HG03097 (cell line): ENCODE measurements at regions not wholly inside any gene's neighbourhood (a gene's known extent, or its start where the extent isn't known, plus 50 kb on each side); places are given as distances from the start of the nearest gene placed in this dataset.

Source experiments
- ATAC-seq: cut with Tn5 transposase; IDR thresholded peaks from one replicate; pipeline ENCODE4 v1.9.1; 2021; ENCODE audit not compliant: unreplicated experiment, low FRiP score

DNA sequence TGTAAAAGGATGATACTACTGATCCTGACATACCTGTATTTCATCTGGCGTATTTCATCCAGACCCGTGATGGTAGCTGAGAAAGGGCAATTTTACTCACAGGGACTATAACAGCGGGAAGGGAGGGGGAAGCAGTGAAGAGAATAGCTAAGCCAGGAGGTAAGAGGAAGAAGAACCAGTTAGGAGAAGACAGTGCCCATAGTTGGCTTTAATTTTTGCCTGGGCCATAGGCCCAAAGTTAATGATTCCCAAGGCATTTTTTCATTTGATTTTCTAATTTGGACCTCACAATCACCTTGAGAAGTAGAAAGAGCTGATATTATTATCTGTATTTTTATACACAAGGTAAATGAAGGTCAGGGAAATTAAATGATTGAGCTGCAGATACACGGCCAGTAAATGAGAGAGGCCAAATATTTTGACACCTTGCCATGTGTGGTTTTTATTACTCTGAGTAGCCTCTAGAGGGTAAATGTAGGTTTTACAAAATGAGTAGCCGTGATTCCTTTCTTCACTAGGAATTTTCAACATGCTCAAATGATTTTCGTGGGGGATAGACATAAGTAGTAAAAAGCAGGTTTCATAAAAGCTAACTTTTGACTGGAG, 382.2 kb downstream of the FUT8 start:
- no peak for ATAC-seq

DNA sequence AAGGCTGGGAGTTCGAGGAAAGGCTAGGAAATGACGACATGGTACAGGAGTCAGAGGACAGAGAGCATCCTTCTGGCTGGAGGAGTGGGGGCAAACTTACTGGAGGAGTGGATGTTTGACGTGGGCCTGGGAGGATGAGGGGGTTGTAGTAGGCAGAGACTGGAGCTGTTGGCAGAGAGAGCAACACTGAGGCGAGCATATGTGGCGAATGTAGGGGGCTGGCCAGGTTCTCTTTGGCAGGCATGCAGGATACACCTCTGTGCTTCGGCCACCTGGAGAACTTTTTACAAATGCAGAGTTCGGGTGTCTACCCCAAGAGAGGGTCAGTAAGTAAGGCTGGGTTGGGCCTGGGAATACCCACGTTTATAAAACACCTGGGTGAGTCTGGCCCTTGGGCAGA, 385.7 kb downstream of the FUT8 start:
- no peak for ATAC-seq

DNA sequence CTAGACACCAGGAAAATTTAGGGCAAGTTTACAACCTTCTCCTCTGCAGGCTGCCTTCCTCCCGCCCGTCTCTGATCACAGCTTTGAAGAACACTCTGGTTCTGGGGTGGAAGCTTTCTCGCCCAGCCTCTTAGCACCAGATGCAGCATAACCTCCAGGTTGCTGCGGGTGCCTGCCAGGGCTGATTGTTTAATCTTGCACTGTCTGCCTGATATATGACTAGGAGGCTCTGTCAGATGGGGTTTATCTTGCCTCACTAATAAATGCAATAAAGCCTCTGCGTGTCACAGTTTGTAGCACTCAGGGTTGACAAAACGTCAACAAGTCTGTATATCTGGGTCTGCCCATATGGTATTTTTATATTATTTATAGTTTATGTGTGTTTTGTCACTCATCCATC, 388.2 kb downstream of the FUT8 start:
- ATAC-seq: no peak

DNA sequence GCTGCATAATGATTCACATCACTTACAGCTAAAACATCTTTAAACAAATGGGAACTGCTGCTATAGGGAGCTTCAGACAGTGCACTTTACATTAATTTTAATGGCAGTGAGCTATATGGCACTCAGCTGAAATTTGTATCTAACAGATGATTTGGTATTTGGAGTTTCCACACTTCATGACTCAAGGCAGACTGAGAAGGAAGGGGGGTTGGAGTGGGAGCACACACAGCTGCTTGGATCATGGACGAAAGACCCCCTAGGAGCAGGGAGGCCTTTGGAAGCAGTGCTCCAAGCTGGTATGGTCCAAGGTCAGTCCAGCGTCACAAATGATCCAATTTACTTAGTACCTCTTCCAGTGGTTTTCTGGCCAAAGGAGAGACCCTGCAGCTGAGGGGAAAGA, 389.7 kb downstream of the FUT8 start:
- no peak for ATAC-seq

DNA sequence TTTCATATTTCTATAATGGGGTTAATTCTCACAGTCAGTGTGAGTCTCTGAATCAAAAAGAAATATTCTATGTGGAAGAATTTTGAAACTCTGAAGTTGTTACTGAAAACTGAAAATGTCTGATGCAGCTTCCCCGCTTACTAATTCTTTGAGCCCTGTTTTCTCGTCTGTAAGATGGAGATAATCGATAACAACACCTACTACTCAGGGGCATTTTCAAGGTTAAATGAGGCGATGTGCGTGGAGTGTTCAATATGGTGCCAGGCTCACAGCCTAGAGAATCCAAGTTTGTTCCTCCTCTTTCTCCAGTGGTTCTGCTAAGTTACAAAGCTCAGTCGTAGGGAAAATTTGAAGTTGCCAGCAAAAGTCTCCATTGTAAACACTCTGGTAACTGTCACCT, 391.4 kb downstream of the FUT8 start:
- ATAC-seq: no peak

DNA sequence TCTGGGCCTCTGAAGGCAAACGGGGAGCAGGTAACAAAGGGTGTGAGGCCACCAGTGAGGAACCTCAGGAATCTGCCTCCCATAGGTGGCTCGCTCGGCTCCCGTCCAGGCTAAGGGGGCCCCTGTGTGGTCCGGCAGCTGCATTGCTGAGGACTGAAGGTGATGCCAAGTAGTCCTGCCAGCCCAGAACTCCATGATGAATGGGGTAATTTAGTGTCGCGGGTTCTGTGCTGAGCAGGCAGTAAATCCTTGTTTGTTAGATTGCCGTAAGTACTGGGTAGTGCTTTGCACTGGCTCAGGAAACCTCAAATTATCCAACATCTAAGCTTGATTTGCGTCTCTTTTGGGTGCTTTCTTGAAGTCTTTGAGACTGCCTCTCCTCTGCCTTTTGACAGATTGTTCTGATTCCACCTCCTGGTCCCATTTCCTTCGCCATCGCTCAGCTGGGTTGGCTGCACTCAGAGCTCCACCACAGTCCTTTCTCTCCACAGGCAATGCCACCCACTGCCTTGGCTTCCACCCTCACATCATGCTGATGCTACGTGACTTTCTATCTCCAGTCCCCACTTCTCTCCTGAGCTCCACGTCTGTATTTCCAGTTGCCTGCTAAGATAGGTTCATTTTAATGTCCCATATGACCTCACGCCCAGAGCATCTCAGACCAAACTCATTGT, 392.0 kb downstream of the FUT8 start:
- ATAC-seq: no peak

DNA sequence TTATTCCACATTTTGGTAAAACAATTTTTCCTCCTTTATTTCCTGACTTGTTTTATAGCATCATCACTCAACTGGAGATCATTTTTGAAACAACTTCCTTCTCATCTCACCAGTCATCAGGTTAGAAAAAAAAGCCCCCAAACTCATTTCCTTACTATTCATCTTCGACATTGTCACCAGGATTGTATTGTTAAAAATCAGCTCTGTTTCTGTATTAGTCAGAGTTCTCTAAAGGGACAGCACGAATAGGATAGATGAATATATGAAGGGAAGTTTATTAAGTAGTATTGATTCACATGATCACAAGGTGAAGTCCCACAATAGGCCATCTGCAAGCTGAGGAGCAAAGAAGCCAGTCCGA, 392.6 kb downstream of the FUT8 start:
- ATAC-seq: no peak

DNA sequence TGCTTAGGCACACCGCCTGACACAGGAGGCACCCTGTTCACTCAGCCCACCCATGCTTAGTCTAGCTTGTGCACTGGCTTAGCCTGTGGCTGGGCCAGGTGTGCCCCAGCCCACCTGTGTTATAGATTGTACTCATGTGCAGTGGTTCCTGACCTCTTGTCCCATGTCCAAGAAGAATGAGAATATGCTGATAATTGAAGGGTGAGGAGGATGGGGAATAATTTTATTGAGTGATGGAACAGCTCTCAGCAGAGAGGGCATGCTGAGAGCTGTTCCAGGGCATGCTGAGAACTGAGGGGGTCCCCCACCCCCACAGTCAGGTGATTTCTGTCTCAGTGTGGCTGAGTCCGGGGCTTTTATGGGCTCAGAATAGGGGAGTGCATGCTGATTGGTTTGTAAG, 395.9 kb downstream of the FUT8 start:
- ATAC-seq: no peak

DNA sequence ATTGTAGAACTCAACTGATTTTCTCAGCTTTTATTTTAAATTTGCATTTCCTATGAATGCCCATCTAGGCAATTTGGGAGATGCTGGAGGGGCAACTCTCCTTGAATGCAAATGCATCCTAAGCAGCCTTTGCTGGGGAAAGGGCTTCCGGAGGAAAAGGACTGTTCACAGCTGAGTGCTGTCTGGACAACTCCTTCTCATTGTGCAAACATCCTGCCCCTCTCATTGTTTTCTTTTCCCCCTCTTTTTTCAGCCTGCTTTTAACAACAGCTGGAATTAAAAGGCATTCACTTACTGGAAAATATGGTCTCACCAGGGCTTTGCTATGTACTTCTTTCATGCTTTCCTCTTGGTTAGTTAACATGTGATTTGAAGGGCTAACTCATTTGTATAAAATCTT, 397.8 kb downstream of the FUT8 start:
- no peak for ATAC-seq

DNA sequence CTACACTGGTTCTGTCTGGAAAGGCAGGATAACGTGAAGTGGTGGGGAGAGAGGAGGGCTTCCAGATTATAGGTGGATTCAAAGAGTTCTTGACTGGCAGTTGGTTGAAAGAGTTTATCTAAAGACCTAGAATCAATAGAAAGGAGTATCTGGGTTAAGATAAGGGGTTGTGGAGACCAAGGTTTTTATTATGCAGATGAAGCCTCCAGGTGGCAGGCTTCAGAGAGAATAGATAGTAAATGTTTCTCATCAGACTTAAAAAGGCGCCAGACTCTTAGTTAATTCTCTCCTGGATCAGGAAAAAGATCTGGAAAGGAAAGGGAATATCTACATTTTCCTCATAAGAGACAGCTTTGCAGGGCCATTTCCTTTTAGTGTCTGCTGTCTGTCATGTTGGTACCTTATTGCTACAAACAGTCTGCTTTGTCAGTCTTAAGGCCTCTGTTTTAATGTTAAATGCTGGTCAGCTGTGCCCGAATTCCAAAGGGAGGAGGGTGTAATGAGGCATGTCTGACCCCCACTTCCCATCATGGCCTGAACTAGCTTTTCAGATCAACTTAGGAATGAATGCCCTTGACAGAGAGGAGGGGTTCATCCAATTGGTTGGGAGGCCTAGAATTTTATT, 401.3 kb downstream of the FUT8 start:
- ATAC-seq: no peak

DNA sequence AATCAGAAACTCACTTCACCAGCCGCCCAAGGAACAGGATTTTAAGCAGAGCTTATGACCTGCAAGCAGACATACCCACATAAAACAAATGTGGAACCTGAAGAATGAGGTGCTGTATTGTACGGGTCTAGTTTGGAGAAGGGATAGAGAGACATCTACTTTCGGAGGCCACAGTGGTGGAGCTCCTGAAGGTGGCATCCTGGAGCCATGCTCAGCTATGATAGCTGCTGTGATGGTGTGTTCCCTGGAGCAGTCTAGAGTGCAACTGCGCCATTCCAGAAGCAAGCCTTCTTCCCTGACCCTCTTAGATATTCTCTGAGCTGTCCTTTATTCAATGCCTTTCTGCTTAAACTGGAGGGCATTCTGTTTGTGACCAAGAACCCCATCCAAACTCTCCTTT, 402.6 kb downstream of the FUT8 start:
- ATAC-seq: no peak

DNA sequence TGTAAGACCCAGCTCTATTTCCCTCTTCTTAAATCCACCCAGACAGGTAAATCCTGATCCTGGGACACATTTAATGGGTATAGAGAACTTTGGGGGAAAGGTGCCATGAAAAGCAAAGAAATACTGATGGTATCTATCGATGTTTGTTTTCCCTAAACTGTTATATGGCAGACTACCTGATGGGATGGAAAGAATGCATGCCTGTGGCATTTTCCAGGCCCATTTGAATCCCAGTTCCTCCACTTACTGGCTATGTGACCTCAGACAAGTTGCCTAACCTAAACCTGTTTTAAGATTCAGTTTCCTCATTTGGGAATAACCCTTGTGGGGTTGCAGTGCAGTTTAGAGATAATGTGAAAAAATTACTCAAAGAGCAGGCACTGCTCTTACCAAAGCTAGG, 404.5 kb downstream of the FUT8 start:
- no peak for ATAC-seq

DNA sequence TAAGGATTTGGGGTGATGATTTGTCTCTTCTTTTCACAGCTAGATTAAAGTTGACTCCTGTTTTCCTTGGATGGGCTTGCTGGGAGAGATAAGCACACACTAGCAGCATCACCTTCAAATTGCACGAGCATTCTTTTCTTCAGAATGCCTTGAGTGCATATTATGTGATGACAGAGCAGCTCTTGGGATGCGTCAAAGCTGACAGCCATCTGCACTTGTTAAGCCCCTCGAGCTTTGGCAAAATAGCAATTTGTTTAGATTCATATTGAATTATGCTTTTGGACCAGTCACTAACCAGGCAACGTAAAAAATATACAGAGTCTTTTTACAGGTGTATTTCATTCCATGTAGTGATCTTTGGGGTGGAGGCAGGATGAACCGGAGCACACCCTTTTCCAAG, 407.0 kb downstream of the FUT8 start:
- no peak for ATAC-seq

DNA sequence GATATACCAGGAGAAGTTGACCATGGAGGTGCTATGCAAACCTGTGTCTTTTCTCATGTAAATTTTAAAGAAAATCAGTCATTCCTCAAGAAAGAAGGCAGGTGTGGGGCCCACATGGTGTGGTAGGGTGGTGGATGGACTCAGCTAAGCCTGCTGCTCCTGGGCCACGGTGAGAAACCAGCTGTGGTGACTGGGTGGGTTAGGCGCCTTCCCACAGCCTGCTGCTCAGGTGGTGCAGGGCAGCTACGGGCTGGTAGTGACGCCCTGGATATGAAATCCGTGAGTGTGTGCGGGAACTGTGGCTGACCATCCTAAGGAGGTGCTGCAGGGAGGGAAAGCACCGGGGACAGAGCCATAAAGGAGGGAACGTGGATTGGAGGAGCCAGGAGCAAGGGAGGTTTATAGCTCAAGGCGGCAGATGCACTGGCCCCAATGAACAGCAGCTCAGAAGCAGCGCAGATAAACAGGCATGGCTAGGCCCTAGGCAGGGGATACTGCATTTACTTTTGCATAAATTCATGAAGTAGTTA, 408.8 kb downstream of the FUT8 start:
- no peak for ATAC-seq

DNA sequence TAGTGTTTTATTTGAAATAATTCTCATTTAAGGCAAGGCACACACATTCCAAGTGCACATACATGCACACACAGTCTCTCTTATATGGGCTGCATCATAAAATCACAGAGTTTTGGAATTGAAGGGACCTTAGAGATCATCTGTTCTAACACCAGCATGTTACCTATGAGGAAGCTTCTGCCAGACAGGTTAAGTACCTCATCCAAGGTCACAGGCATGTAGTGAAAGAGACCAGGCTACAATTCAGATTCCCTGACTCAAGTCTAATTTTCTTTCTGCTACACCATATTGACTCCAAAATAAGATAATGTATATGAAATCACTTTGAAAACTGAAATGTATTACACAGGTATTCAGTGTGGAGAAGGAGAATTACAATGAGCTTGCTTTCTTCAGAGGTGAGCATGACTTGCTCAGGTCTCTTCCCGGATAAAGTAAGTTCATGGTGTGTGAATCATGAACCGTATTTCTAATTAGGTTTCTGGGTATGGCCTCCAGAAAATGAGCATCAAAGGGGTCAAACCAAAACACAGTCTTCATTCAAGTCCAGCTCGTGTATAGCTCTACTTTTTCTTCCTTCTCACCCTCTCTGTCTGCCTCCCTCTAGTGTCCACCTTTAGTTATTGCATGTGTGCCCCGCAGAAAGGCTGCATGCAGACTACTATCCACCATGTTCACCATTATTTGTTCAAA, 411.9 kb downstream of the FUT8 start:
- no peak for ATAC-seq

DNA sequence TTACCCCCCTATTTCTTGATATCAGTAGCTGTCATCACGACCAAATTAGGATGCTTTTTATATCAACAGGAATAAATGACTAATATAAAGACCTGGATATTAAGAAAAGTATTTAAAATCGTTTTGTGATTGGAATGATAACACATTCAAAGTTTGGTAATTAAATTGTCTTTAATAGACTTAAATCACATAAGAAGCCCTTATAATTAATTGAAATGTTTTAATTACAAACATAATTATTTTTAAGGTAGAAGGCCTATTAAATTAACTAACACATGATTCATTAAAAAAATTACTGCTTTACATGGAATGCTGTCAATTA, 412.4 kb downstream of the FUT8 start:
- ATAC-seq: no peak

DNA sequence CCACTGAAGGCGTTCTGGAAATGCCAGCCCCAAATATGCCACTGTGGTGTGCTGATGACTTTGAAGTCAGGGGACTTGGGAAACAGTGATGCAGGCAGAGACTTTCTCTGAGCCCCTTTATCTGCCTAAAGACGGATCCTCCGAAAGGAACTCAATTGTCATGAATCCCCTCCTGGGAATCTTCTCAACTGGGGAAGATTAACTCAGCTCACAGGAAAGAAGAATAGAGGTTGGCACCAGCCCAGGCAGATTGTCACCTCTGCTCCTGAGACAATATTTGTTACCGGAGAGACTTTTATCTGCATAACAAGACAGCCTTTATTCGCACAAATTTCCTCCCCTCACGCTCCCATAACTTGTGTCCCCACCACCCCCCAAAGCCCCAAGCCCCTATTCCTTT, 414.4 kb downstream of the FUT8 start:
- no peak for ATAC-seq

DNA sequence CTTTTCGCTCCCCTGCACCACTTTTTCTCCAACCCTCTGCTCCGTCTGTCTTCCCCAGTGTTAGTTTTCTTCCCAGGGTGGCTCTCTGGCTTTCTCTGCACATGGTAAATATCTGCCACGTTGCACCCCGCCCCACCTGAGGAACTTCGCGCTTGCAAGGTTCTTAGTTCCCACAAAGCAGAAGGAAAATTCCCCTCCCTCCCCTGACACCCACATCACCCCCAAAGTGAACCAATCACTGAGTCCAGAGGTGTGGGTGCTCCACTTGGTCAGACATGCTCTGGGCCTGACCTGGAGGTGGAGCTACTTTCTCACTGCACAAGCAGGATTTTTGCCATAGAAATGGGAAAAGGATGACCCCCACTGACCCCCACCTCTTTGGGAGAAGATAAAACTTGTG, 415.0 kb downstream of the FUT8 start:
- no peak for ATAC-seq

DNA sequence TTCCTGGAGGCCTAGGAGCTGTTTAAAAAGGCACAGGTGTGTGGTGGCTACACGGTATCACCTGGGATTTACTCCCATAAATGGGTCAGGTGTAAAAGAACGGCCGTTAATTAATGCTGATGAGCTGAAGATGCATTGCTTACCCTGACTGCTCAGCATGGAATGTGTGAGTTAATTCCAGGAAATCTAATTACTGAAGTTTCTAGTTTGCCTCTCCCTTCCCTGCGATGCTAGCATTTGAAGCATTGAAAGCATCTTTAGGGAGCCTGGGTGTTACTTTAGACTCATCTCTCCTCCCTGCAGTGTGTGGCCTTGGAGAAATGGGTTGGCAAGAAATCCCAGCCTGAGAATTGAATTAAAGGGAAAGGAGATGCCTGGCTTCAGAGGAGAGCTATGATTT, 415.9 kb downstream of the FUT8 start:
- no peak for ATAC-seq

DNA sequence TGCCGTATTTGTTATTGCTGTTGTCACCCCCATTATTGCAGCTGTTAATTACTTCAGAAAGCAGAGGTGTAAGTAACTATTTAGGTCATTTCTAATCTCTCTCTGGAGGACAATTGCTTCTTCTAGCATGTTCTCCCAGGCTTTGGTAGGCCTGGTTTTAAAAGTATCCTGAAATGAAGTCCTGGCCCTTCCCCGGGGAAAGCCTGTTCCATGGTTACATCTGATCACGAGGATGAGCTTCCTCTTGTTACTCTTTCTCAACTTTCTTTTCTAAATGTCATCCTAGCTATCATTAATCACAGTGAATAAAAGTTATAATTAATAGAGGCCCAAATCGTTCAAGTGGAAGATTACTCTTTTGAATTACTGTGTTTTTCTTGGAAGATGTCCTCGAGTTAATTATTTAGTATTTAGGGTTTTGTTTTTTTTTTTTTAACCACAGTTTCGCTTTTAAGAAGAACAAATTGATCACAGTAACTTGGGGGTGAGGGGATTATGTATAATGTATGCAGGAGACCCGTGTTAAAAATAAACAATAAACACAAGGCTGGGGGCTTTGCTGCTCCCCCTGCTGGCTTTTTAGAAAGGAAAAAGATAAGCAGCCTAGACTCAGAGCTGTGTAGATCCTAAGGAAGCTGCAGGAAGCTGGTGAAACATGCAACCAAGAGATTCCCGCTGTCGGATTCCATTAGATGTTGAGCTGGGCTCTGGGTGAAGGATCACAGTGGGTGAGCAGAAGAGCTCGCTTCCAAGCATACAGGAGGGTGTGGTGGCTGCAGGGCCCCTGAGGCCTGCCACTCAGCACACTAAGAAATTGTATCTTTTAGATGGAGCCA, 420.1 kb downstream of the FUT8 start:
- no peak for ATAC-seq
